HFF-Myc (cell line): ENCODE measurements at regions not wholly inside any gene's neighbourhood (a gene's known extent, or its start where the extent isn't known, plus 50 kb on each side); places are given as distances from the start of the nearest gene placed in this dataset.

ENCODE experiments used
- DNase-seq: peaks from one replicate; pipeline ENCODE4 v3.0.0-alpha.2; 2011; ENCODE audit warnings: low read depth; ENCODE audit errors: extremely low read depth
- H3K4me3 ChIP-seq: replicated peaks from 2 replicates; pipeline ENCODE4 v1.5.1; 2011; ENCODE audit warnings: low read depth, mild to moderate bottlenecking, control low read depth, low read length
- TF ChIP-seq, protein P1 (sequence below): IDR thresholded peaks from 2 replicates; pipeline ENCODE4 v1.5.1; 2012; ENCODE audit warnings: mild to moderate bottlenecking, low read depth, low read length, control low read depth; ENCODE audit errors: missing control alignments

DNA sequence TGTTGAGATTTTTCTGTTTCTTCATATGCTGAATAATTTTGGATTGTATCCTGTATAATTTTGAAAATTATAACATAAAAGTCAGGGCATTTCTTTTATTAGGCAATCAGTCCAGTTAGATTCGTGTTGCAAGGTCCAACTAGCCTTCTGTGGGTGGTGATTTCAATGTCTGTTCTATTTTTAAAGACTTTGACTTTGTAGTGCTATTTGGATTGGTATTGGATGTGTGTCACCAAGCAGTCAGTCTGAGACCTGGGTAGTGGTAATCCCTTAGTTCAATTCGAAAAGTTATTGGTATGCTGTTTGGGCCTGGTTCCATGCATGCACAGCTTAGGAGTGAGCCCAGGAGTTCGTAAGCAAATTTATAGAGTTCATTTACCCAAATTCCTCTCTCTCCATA is 82.2 kb downstream of the EPDR1 start:
- TF ChIP-seq, protein P1, sequence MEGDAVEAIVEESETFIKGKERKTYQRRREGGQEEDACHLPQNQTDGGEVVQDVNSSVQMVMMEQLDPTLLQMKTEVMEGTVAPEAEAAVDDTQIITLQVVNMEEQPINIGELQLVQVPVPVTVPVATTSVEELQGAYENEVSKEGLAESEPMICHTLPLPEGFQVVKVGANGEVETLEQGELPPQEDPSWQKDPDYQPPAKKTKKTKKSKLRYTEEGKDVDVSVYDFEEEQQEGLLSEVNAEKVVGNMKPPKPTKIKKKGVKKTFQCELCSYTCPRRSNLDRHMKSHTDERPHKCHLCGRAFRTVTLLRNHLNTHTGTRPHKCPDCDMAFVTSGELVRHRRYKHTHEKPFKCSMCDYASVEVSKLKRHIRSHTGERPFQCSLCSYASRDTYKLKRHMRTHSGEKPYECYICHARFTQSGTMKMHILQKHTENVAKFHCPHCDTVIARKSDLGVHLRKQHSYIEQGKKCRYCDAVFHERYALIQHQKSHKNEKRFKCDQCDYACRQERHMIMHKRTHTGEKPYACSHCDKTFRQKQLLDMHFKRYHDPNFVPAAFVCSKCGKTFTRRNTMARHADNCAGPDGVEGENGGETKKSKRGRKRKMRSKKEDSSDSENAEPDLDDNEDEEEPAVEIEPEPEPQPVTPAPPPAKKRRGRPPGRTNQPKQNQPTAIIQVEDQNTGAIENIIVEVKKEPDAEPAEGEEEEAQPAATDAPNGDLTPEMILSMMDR: no peak
- no peak for DNase-seq
- no peak overlapping the region for H3K4me3 ChIP-seq

DNA sequence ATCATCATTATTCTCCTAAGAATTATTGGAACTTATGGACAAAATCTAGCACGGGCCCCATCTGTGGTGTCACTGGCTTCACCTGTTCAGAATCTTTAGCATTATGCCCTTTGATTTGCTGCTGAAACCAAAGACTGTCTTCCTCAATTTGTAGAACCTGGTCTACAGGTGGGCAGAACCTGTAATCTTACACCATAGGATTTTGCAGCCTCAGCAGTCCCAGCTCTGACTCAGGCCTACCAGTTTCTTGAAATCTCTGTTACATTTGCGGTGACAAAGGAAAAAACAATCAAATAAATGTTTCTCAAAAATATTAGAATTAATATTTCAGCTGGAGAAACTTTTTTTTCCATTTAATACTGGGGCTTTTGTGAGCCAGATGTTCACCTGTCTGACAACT is 86.1 kb downstream of the EPDR1 start:
- TF ChIP-seq, protein P1: no peak
- DNase-seq: no peak
- H3K4me3 ChIP-seq: no peak overlapping the region

DNA sequence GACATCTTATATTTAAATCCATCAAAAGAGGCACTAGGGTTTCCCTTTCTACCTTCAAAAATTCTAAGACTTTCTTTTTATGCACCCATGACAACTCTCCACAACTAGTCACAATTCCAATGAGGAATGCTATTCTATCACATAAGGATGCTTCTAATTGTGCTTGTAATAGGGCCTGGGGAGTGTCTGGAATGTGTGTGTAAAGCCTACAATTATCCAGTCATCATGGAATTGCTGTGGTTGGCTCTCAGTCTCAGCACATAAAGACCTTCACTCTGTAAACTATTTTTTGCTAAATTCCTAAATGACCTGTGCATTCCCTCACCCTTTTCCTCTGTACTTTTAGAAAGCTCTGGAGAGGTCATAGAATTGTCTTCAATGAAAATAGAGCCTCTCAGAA is 86.7 kb downstream of the EPDR1 start:
- DNase-seq: no peak
- no peak overlapping the region for H3K4me3 ChIP-seq
- TF ChIP-seq, protein P1: no peak

DNA sequence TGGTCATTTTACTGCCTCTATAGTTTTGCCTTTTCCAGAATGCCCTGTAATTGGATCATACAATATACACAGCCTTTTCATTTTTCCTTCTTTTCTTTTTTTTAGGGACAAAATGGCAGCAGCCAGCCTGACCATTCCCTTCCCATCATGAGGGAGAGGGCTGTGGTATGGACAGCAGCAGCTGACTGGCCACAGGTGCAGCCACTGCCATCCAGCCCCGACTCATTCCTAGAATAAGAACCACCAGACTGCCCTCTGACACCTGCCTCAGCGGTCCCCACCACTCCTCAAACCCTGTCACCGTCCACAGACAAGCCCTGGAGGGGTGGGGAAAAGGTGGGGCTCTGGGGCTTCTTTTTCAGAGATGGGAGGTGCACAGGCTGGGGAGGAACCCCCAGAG is 92.8 kb downstream of the EPDR1 start:
- H3K4me3 ChIP-seq: no peak overlapping the region
- TF ChIP-seq, protein P1: no peak
- DNase-seq: no peak

DNA sequence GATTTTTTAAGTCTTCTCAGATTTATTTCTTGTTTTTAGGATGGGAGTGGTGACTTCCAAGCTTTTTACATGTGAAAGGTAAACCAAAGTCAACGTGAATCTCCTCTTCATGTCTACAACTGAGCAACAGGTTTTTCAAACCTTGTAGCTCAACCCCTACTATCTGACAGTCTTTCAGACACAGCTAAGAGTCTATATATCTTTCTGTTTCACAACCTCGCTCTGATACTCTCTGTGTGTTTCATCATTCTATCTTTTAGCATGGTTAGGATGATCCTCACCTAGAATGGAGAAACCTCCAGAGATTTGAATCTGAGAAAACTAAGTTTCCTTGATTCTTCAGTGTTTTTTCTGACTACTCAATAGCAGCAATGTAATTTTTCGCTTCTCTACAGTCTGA is 96.1 kb downstream of the EPDR1 start:
- H3K4me3 ChIP-seq: no peak overlapping the region
- TF ChIP-seq, protein P1: no peak
- no peak for DNase-seq

DNA sequence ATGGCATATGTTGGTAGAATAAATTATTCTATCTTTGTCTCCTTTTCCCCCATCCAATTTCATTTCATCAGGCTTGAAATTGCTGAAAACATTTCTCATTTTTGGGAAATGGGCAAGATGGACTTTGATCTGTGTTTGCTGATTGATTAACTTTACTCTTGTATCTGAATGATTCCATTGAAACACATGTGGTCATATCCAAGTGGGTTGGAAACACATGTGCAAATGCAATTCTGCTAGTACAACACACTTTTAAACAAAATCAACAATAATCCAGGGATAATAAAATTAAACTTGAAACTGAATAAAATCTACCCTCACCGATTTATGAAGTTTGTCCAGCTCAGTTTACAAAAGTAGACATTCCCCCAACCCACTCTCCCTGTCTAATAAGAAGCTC is 96.9 kb downstream of the EPDR1 start:
- DNase-seq: no peak
- TF ChIP-seq, protein P1: no peak

DNA sequence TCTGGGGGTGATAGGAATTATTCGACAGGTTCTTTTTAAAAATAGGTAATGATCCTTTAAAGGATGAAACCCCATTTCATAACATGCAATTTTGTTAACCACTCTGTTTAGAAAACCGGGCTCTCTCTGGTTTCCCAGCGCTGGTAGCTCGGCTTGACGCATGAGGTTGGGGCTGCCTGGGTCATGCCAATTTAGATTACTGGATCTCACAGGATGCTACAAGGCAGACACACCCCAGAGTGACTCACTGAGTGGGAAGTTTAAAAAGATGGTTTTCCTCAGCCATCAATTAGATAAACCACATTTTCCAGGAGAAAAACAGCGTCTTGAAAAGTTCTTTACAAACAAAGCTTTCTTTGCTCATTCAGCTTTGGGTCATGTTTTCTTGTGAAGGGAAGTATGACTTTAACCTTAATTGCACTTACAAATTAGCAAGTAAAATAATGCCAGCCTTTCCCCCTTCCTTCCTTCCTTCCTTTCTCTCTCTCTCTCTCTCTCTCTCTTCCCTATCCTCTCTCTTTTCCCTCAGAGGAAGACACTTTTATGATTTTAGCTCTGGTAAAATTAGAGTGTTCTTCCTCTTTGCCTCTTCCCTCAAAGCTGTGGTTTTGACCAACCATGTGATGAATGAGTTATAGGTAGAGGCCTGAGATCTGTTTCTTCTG is 99.8 kb downstream of the EPDR1 start:
- TF ChIP-seq, protein P1: no peak
- DNase-seq: no peak
- H3K4me3 ChIP-seq: no peak overlapping the region

More for the DNA sequence above, 96.9 kb downstream of the EPDR1 start:
- H3K4me3 ChIP-seq: no peak overlapping the region
